ENCODE measurements at regions not wholly inside any gene's neighbourhood (a gene's known extent, or its start where the extent isn't known, plus 50 kb on each side); places are given as distances from the start of the nearest gene placed in this dataset.

GRCh38 chr12:107330831-107331431 lies 237.6 kb upstream of the CRY1 start:
- peaks cover 0 to 5% (median 0%) of the 10 kb centered on the region in 8 donors for H3K9me3 Mint-ChIP-seq
- Histone ChIP-seq H3K27me3 (ENCODE audit: insufficient read depth, low read length) (no peaks in the 10 kb centered on the region), H3K4me3 (ENCODE audit: low read length in 2 of 2) (no peak overlapping the region), H3K9me3 (ENCODE audit: control insufficient read depth in 1 of 2, low read length in 2 of 2) (no peaks in the 10 kb centered on the region), H3K4me1 (ENCODE audit: insufficient read depth, low read length) (peaks cover 21% of the 10 kb centered on the region), H3K27ac (ENCODE audit: low read depth, low read length) (no peak overlapping the region), H3K36me3 (ENCODE audit: insufficient read depth, low read length) (no peaks in the 10 kb centered on the region)
- H3K27me3 Mint-ChIP-seq: no peaks in the 10 kb centered on the region
- peaks cover 0 to 4% of the 10 kb centered on the region in 2 donors for H3K36me3 Mint-ChIP-seq
- H3K4me3 Mint-ChIP-seq: peak overlapping the region in 2 of 8 donors; percentile 9 to 40
- ChIA-PET POLR2A (ENCODE audit: partially characterized antibody) (interaction anchor here (3.4 kb wide), 1 partner anchor 10 kb away, joined by 18 read pairs; no protein-coding TSS in a partner anchor), CTCF (ENCODE audit: partially characterized antibody) (no interaction called here)
- peak in 2 of 5 donors; percentile 13 to 20 for DNase-seq
- peaks cover 27 to 91% (median 66%) of the 10 kb centered on the region in 4 donors for H3K4me1 Mint-ChIP-seq
- intact Hi-C loops (cut with micrococcal nuclease): no loop called here
- peak overlapping the region in 5 of 7 donors; percentile 2 to 67 (median 14) for H3K27ac Mint-ChIP-seq

DNA sequence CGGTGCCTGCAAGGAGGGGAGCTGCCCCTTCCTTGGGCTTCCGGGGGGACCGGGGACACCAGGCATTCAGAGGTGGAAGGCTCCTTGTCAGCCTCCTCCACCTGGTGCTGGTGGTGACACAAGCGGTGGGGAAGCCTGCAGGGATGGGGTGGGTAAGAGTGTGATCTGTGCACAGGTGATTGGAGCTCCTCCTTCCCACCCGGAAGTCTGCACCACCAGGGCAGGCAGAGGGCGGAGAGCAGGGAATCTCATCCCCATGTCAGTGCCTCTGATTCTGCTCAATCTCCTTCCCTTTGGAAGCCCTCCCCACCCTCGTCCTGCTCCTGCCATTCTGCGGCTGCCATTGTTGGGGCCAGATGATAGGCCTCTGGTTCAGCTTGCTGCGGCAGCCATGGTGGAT lies 238.1 kb upstream of the CRY1 start:
- Histone ChIP-seq H3K27me3 (ENCODE audit: insufficient read depth, low read length) (no peaks in the 10 kb centered on the region), H3K27ac (ENCODE audit: low read depth, low read length) (no peak overlapping the region), H3K9me3 (ENCODE audit: control insufficient read depth in 1 of 2, low read length in 2 of 2) (no peaks in the 10 kb centered on the region), H3K36me3 (ENCODE audit: insufficient read depth, low read length) (no peaks in the 10 kb centered on the region), H3K4me3 (ENCODE audit: low read length in 2 of 2) (no peak overlapping the region), H3K4me1 (ENCODE audit: insufficient read depth, low read length) (peaks cover 24% of the 10 kb centered on the region)
- Mint-ChIP-seq H3K27ac (peak overlapping the region in 1 of 7 donors; percentile 62), H3K4me1 (peaks cover 30 to 91% (median 66%) of the 10 kb centered on the region in 4 donors), H3K36me3 (peaks cover 0 to 4% of the 10 kb centered on the region in 2 donors), H3K9me3 (peaks cover 0 to 5% (median 0%) of the 10 kb centered on the region in 8 donors), H3K4me3 (no peak overlapping the region), H3K27me3 (no peaks in the 10 kb centered on the region)
- intact Hi-C loops (cut with micrococcal nuclease): no loop called here
- no peak for DNase-seq
- CTCF ChIA-PET (ENCODE audit: partially characterized antibody): interaction anchor here (1.1 kb wide), 1 partner anchor 70 kb away, joined by 4 read pairs; no protein-coding TSS in a partner anchor
- POLR2A ChIA-PET (ENCODE audit: partially characterized antibody): interaction anchor here (3.4 kb wide), 1 partner anchor 11 kb away, joined by 18 read pairs; no protein-coding TSS in a partner anchor

DNA sequence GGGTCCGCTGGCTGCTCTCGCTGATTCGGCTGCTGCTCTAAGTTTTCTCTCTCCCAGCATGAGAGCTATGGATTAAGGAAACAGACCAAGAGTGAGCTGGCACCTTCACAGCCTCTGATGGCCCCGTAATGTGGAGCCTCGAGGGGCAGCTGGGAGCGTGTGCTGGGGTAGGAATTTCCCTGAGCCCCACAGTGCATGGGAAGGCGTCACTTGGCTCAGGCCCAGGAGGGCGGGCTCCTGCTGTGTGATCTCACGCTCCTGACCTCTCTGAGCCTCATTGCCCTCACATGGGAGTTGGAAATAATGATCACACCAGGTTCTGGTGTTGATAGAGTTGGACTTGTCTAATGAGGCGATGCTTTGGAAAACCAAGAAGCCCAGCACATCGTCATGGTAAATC lies 238.6 kb upstream of the CRY1 start:
- peaks cover 0 to 4% (median 0%) of the 10 kb centered on the region in 8 donors for H3K9me3 Mint-ChIP-seq
- H3K4me1 ChIP-seq (ENCODE audit: insufficient read depth, low read length): peaks cover 28% of the 10 kb centered on the region
- H3K9me3 ChIP-seq (ENCODE audit: control insufficient read depth in 1 of 2, low read length in 2 of 2): no peaks in the 10 kb centered on the region
- H3K27ac ChIP-seq (ENCODE audit: low read depth, low read length): no peak overlapping the region
- intact Hi-C loops (cut with micrococcal nuclease): no loop called here
- H3K27me3 Mint-ChIP-seq: no peaks in the 10 kb centered on the region
- H3K27ac Mint-ChIP-seq: peak overlapping the region in 2 of 7 donors; percentile 62 to 63
- H3K4me1 Mint-ChIP-seq: peaks cover 32 to 91% (median 66%) of the 10 kb centered on the region in 4 donors
- no peak overlapping the region for H3K4me3 Mint-ChIP-seq
- DNase-seq: no peak
- H3K36me3 ChIP-seq (ENCODE audit: insufficient read depth, low read length): no peaks in the 10 kb centered on the region
- no peaks in the 10 kb centered on the region for H3K27me3 ChIP-seq (ENCODE audit: insufficient read depth, low read length)
- ChIA-PET POLR2A (ENCODE audit: partially characterized antibody) (interaction anchor here (3.4 kb wide), 1 partner anchor 11 kb away, joined by 18 read pairs; no protein-coding TSS in a partner anchor), CTCF (ENCODE audit: partially characterized antibody) (interaction anchor here (1.1 kb wide), 1 partner anchor 70 kb away, joined by 4 read pairs; no protein-coding TSS in a partner anchor)
- peaks cover 0 to 4% of the 10 kb centered on the region in 2 donors for H3K36me3 Mint-ChIP-seq
- no peak overlapping the region for H3K4me3 ChIP-seq (ENCODE audit: low read length in 2 of 2)

GRCh38 chr12:107332743-107333142 lies 239.4 kb upstream of the CRY1 start:
- no peak for DNase-seq
- no peaks in the 10 kb centered on the region for H3K27me3 Mint-ChIP-seq
- H3K4me1 ChIP-seq (ENCODE audit: insufficient read depth, low read length): peaks cover 35% of the 10 kb centered on the region
- no peaks in the 10 kb centered on the region for H3K27me3 ChIP-seq (ENCODE audit: insufficient read depth, low read length)
- H3K27ac ChIP-seq (ENCODE audit: low read depth, low read length): no peak overlapping the region
- H3K36me3 Mint-ChIP-seq: peaks cover 0 to 4% of the 10 kb centered on the region in 2 donors
- ChIA-PET CTCF (ENCODE audit: partially characterized antibody) (interaction anchor here (1.4 kb wide), 1 partner anchor 39 kb away, joined by 3 read pairs; no protein-coding TSS in a partner anchor), POLR2A (ENCODE audit: partially characterized antibody) (interaction anchor here (1.0 to 3.4 kb wide), 2 partner anchors 9 to 12 kb away, joined by 3 to 18 read pairs; no protein-coding TSS in a partner anchor)
- intact Hi-C loops (cut with micrococcal nuclease): no loop called here
- H3K4me3 ChIP-seq (ENCODE audit: low read length in 2 of 2): no peak overlapping the region
- peaks cover 0 to 4% (median 0%) of the 10 kb centered on the region in 8 donors for H3K9me3 Mint-ChIP-seq
- peak overlapping the region in 1 of 7 donors; percentile 30 for H3K27ac Mint-ChIP-seq
- H3K9me3 ChIP-seq (ENCODE audit: control insufficient read depth in 1 of 2, low read length in 2 of 2): no peaks in the 10 kb centered on the region
- no peak overlapping the region for H3K4me3 Mint-ChIP-seq
- no peaks in the 10 kb centered on the region for H3K36me3 ChIP-seq (ENCODE audit: insufficient read depth, low read length)
- H3K4me1 Mint-ChIP-seq: peaks cover 36 to 91% (median 67%) of the 10 kb centered on the region in 4 donors

GRCh38 chr12:107335802-107336570 lies 242.6 kb upstream of the CRY1 start:
- Histone ChIP-seq H3K36me3 (ENCODE audit: insufficient read depth, low read length) (no peaks in the 10 kb centered on the region), H3K4me1 (ENCODE audit: insufficient read depth, low read length) (peaks cover 16% of the 10 kb centered on the region), H3K27me3 (ENCODE audit: insufficient read depth, low read length) (no peaks in the 10 kb centered on the region), H3K4me3 (ENCODE audit: low read length in 2 of 2) (no peak overlapping the region), H3K27ac (ENCODE audit: low read depth, low read length) (no peak overlapping the region), H3K9me3 (ENCODE audit: control insufficient read depth in 1 of 2, low read length in 2 of 2) (no peaks in the 10 kb centered on the region)
- H3K9me3 Mint-ChIP-seq: peaks cover 0 to 4% (median 0%) of the 10 kb centered on the region in 8 donors
- ChIA-PET CTCF (ENCODE audit: partially characterized antibody) (interaction anchor here (1.3 to 1.6 kb wide), 2 partner anchors 66 to 70 kb away, joined by 3 to 4 read pairs; no protein-coding TSS in a partner anchor), POLR2A (ENCODE audit: partially characterized antibody) (interaction anchor here (0.8 to 0.9 kb wide), 2 partner anchors 16 to 37 kb away, joined by 3 to 4 read pairs; no protein-coding TSS in a partner anchor)
- no peak for DNase-seq
- H3K36me3 Mint-ChIP-seq: peaks cover 4 to 7% of the 10 kb centered on the region in 2 donors
- intact Hi-C loops (cut with micrococcal nuclease): no loop called here
- peak overlapping the region in 2 of 7 donors; percentile 36 to 79 for H3K27ac Mint-ChIP-seq
- no peaks in the 10 kb centered on the region for H3K27me3 Mint-ChIP-seq
- peaks cover 33 to 66% (median 48%) of the 10 kb centered on the region in 4 donors for H3K4me1 Mint-ChIP-seq
- peak overlapping the region in 3 of 8 donors; percentile 15 to 67 (median 20) for H3K4me3 Mint-ChIP-seq

DNA sequence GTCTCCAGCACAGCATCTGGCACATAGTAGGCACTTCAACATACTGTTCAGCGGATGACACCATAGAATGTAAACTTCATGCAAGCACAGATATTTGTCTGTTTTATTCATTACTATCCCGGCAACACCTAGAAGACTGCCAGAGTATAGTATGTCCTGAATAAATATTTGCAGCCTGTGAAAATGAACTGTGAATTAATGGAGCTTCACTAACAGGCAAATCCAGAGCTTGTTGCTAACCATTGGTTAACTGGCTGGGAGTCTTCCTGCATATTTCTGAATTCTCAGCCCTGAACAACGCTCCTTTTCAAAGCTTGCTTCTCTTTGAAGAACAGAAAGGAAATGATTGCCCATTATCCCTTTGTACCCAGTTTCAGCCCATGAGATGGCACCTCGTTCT lies 243.3 kb upstream of the CRY1 start:
- H3K27ac Mint-ChIP-seq: no peak overlapping the region
- Histone ChIP-seq H3K27me3 (ENCODE audit: insufficient read depth, low read length) (no peaks in the 10 kb centered on the region), H3K36me3 (ENCODE audit: insufficient read depth, low read length) (no peaks in the 10 kb centered on the region), H3K4me3 (ENCODE audit: low read length in 2 of 2) (no peak overlapping the region), H3K4me1 (ENCODE audit: insufficient read depth, low read length) (peaks cover 14% of the 10 kb centered on the region), H3K9me3 (ENCODE audit: control insufficient read depth in 1 of 2, low read length in 2 of 2) (no peaks in the 10 kb centered on the region), H3K27ac (ENCODE audit: low read depth, low read length) (no peak overlapping the region)
- H3K36me3 Mint-ChIP-seq: peaks cover 5 to 8% of the 10 kb centered on the region in 2 donors
- ChIA-PET POLR2A (ENCODE audit: partially characterized antibody) (interaction anchor here (0.8 kb wide), 1 partner anchor 17 kb away, joined by 4 read pairs; no protein-coding TSS in a partner anchor), CTCF (ENCODE audit: partially characterized antibody) (interaction anchor here (0.8 to 1.6 kb wide), 2 partner anchors 26 to 69 kb away, joined by 3 read pairs; no protein-coding TSS in a partner anchor)
- H3K4me1 Mint-ChIP-seq: peaks cover 30 to 65% (median 46%) of the 10 kb centered on the region in 4 donors
- peaks cover 0 to 4% (median 0%) of the 10 kb centered on the region in 8 donors for H3K9me3 Mint-ChIP-seq
- H3K27me3 Mint-ChIP-seq: no peaks in the 10 kb centered on the region
- H3K4me3 Mint-ChIP-seq: peak overlapping the region in 1 of 8 donors; percentile 20
- intact Hi-C loops (cut with micrococcal nuclease): no loop called here
- DNase-seq: no peak
